HEK293 (cell line): ENCODE measurements at regions not wholly inside any gene's neighbourhood (a gene's known extent, or its start where the extent isn't known, plus 50 kb on each side); places are given as distances from the start of the nearest gene placed in this dataset.

Source experiments
- CTCF ChIA-PET: fragments of 350-600 bp; formaldehyde crosslinking; extraction: SDS; loops from one replicate; lab custom pipeline; 2021; ENCODE audit warnings: antibody characterized with exemption; lab: Yijun Ruan, JAX
- POLR2A ChIA-PET: fragments of 300-600 bp; formaldehyde crosslinking; extraction: SDS; loops from one replicate; lab custom pipeline; 2020; ENCODE audit warnings: antibody characterized with exemption, inconsistent platforms; lab: Yijun Ruan, JAX
- H3K27ac ChIP-seq: fragments of 200-500 bp; sonication (Bioruptor generic); 2 replicates; pipeline ENCODE4 v1.5.1; 2014; ENCODE audit warnings: low read depth, low read length, control low read depth, inconsistent platforms; ENCODE audit errors: extremely low read depth
- H3K36me3 ChIP-seq, 2 experiments: fragments of 200-500 bp in 1 of 2; sonication (Bioruptor generic) in 1 of 2; 1 replicate in 1 of 2; 2 replicates in 1 of 2; pipeline ENCODE4 v1.5.1; 2014 to 2017; ENCODE audit warnings: inconsistent platforms in 2 of 2, low read length in 2 of 2; ENCODE audit not compliant: control insufficient read depth in 2 of 2, insufficient read depth in 1 of 2
- H3K4me1 ChIP-seq: fragments of 200-500 bp; sonication (Bioruptor generic); 2 replicates; pipeline ENCODE4 v1.5.1; 2014; ENCODE audit warnings: mild to moderate bottlenecking, low read length, inconsistent platforms; ENCODE audit not compliant: control insufficient read depth, insufficient read depth
- H3K4me3 ChIP-seq: 2 replicates; pipeline ENCODE4 v1.5.1; 2011; ENCODE audit warnings: low read depth, mild to moderate bottlenecking, control low read depth, low read length, moderate library complexity
- H3K9me3 ChIP-seq: fragments of 200-500 bp; sonication (Bioruptor generic); 2 replicates; pipeline ENCODE4 v1.5.1; 2014; ENCODE audit warnings: low read depth, low read length, inconsistent platforms; ENCODE audit not compliant: control insufficient read depth, insufficient read depth
- GLIS2 ChIP-seq: fragments of 450-650 bp; formaldehyde crosslinking; IDR thresholded peaks from 2 replicates; pipeline ENCODE4 v1.5.1; 2016; ENCODE audit warnings: missing biosample characterization, missing genetic modification characterization
- KLF10 ChIP-seq: fragments of 450-650 bp; IDR thresholded peaks from 2 replicates; pipeline ENCODE4 v1.5.1; 2018; ENCODE audit warnings: missing biosample characterization, mild to moderate bottlenecking, missing genetic modification characterization
- REPIN1 ChIP-seq: fragments of 450-650 bp; formaldehyde crosslinking; IDR thresholded peaks from 2 replicates; pipeline ENCODE4 v1.5.1; 2017; ENCODE audit warnings: missing biosample characterization, missing genetic modification characterization, low read depth
- TCF7L2 ChIP-seq: IDR thresholded peaks from 2 replicates; pipeline ENCODE4 v1.6.1; 2011; ENCODE audit warnings: low read depth, mild to moderate bottlenecking, inconsistent platforms, low read length, moderate library complexity, borderline replicate concordance
- ZBTB20 ChIP-seq: fragments of 450-650 bp; formaldehyde crosslinking; IDR thresholded peaks from 2 replicates; pipeline ENCODE4 v1.5.1; 2016; ENCODE audit warnings: missing biosample characterization, missing genetic modification characterization
- ZEB2 ChIP-seq: fragments of 450-650 bp; formaldehyde crosslinking; IDR thresholded peaks from 2 replicates; pipeline ENCODE4 v1.5.1; 2016; ENCODE audit warnings: missing biosample characterization, missing genetic modification characterization
- ZNF157 ChIP-seq: fragments of 450-650 bp; formaldehyde crosslinking; IDR thresholded peaks from 2 replicates; pipeline ENCODE4 v1.5.1; 2016; ENCODE audit warnings: missing biosample characterization, missing genetic modification characterization
- ZNF302 ChIP-seq: fragments of 450-650 bp; formaldehyde crosslinking; IDR thresholded peaks from 2 replicates; pipeline ENCODE4 v1.5.1; 2016; ENCODE audit warnings: missing biosample characterization, missing genetic modification characterization, low read depth
- ZNF514 ChIP-seq: fragments of 450-650 bp; formaldehyde crosslinking; IDR thresholded peaks from 2 replicates; pipeline ENCODE4 v1.5.1; 2016; ENCODE audit warnings: missing biosample characterization, missing genetic modification characterization
- ZNF544 ChIP-seq: fragments of 450-650 bp; formaldehyde crosslinking; IDR thresholded peaks from 2 replicates; pipeline ENCODE4 v1.5.0; 2017; ENCODE audit warnings: missing biosample characterization, missing genetic modification characterization
- ZNF654 ChIP-seq: fragments of 450-650 bp; formaldehyde crosslinking; IDR thresholded peaks from 2 replicates; pipeline ENCODE4 v1.5.1; 2016; ENCODE audit warnings: low read depth, missing biosample characterization, missing genetic modification characterization
- ZNF701 ChIP-seq: fragments of 450-650 bp; formaldehyde crosslinking; IDR thresholded peaks from 2 replicates; pipeline ENCODE4 v1.5.1; 2016; ENCODE audit warnings: missing biosample characterization, missing genetic modification characterization
- ZSCAN18 ChIP-seq: fragments of 450-650 bp; formaldehyde crosslinking; IDR thresholded peaks from 2 replicates; pipeline ENCODE4 v1.5.1; 2016; ENCODE audit warnings: missing biosample characterization, missing genetic modification characterization
- ZSCAN23 ChIP-seq: fragments of 450-650 bp; formaldehyde crosslinking; IDR thresholded peaks from 2 replicates; pipeline ENCODE4 v1.5.1; 2016; ENCODE audit warnings: missing biosample characterization, missing genetic modification characterization
- ZSCAN5A ChIP-seq: fragments of 450-650 bp; formaldehyde crosslinking; IDR thresholded peaks from 2 replicates; pipeline ENCODE4 v1.5.1; 2016; ENCODE audit warnings: missing biosample characterization, missing genetic modification characterization
- TF ChIP-seq, protein P1 (sequence below): fragments of 450-650 bp; formaldehyde crosslinking; conservative IDR thresholded peaks from 2 replicates; pipeline ENCODE4 v1.5.1; 2016; ENCODE audit warnings: low read depth, missing biosample characterization, missing genetic modification characterization
- TF ChIP-seq, protein P2 (sequence below): fragments of 450-650 bp; formaldehyde crosslinking; IDR thresholded peaks from 2 replicates; pipeline ENCODE4 v1.5.1; 2016; ENCODE audit warnings: missing biosample characterization, missing genetic modification characterization, borderline replicate concordance
- TF ChIP-seq, protein P3 (sequence below): fragments of 450-650 bp; formaldehyde crosslinking; IDR thresholded peaks from 2 replicates; pipeline ENCODE4 v1.5.1; 2017; ENCODE audit warnings: missing biosample characterization, missing genetic modification characterization

GRCh38 chr3:110878692-110879091, 192.9 kb upstream of the NECTIN3 start (continued):
- TF ChIP-seq, protein P1, sequence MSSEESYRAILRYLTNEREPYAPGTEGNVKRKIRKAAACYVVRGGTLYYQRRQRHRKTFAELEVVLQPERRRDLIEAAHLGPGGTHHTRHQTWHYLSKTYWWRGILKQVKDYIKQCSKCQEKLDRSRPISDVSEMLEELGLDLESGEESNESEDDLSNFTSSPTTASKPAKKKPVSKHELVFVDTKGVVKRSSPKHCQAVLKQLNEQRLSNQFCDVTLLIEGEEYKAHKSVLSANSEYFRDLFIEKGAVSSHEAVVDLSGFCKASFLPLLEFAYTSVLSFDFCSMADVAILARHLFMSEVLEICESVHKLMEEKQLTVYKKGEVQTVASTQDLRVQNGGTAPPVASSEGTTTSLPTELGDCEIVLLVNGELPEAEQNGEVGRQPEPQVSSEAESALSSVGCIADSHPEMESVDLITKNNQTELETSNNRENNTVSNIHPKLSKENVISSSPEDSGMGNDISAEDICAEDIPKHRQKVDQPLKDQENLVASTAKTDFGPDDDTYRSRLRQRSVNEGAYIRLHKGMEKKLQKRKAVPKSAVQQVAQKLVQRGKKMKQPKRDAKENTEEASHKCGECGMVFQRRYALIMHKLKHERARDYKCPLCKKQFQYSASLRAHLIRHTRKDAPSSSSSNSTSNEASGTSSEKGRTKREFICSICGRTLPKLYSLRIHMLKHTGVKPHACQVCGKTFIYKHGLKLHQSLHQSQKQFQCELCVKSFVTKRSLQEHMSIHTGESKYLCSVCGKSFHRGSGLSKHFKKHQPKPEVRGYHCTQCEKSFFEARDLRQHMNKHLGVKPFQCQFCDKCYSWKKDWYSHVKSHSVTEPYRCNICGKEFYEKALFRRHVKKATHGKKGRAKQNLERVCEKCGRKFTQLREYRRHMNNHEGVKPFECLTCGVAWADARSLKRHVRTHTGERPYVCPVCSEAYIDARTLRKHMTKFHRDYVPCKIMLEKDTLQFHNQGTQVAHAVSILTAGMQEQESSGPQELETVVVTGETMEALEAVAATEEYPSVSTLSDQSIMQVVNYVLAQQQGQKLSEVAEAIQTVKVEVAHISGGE (tag by site-specific recombination), result no peak
- TF ChIP-seq KLF10 (tag by site-specific recombination) (no peak), ZEB2 (tag by site-specific recombination) (no peak), ZNF302 (no peak)
- TF ChIP-seq, protein P2, sequence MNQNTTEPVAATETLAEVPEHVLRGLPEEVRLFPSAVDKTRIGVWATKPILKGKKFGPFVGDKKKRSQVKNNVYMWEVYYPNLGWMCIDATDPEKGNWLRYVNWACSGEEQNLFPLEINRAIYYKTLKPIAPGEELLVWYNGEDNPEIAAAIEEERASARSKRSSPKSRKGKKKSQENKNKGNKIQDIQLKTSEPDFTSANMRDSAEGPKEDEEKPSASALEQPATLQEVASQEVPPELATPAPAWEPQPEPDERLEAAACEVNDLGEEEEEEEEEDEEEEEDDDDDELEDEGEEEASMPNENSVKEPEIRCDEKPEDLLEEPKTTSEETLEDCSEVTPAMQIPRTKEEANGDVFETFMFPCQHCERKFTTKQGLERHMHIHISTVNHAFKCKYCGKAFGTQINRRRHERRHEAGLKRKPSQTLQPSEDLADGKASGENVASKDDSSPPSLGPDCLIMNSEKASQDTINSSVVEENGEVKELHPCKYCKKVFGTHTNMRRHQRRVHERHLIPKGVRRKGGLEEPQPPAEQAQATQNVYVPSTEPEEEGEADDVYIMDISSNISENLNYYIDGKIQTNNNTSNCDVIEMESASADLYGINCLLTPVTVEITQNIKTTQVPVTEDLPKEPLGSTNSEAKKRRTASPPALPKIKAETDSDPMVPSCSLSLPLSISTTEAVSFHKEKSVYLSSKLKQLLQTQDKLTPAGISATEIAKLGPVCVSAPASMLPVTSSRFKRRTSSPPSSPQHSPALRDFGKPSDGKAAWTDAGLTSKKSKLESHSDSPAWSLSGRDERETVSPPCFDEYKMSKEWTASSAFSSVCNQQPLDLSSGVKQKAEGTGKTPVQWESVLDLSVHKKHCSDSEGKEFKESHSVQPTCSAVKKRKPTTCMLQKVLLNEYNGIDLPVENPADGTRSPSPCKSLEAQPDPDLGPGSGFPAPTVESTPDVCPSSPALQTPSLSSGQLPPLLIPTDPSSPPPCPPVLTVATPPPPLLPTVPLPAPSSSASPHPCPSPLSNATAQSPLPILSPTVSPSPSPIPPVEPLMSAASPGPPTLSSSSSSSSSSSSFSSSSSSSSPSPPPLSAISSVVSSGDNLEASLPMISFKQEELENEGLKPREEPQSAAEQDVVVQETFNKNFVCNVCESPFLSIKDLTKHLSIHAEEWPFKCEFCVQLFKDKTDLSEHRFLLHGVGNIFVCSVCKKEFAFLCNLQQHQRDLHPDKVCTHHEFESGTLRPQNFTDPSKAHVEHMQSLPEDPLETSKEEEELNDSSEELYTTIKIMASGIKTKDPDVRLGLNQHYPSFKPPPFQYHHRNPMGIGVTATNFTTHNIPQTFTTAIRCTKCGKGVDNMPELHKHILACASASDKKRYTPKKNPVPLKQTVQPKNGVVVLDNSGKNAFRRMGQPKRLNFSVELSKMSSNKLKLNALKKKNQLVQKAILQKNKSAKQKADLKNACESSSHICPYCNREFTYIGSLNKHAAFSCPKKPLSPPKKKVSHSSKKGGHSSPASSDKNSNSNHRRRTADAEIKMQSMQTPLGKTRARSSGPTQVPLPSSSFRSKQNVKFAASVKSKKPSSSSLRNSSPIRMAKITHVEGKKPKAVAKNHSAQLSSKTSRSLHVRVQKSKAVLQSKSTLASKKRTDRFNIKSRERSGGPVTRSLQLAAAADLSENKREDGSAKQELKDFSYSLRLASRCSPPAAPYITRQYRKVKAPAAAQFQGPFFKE (tag by site-specific recombination), result no peak

DNA sequence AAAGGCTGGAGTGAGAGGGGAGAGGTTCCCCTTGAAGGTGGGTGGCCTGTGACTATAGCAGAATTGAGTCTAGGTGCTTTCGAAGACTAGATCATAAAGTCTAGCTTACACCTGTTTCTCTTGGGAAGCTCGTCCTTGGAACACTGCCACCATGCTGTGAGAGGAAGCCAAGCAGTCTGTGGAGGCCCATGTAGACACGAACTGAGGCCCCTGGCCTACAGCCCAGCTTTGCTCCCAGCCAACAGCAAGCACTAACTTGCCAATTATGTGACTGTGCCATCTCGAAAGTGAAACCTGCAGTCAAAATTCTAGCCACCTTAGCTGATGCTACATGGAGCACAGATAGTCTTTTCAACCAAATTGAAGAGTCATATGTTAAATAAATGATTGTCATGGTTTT, 190.5 kb upstream of the NECTIN3 start:
- Histone ChIP-seq H3K36me3 (no peaks in the 10 kb centered on the region), H3K27ac (no peak overlapping the region)
- TF ChIP-seq ZNF157 (no peak), ZSCAN18 (tag by site-specific recombination) (no peak), GLIS2 (tag by site-specific recombination) (no peak), ZNF654 (no peak), ZBTB20 (no peak)
- TF ChIP-seq, all 188 proteins: peak for 0
- no peaks in the 10 kb centered on the region for H3K4me1 ChIP-seq
- no peak overlapping the region for H3K4me3 ChIP-seq
- POLR2A ChIA-PET, result no interaction called here
- CTCF ChIA-PET, result interaction anchor here (0.6 to 1.6 kb wide), 4 partner anchors 9 to 688 kb away, joined by 3 to 5 read pairs (median 4); no protein-coding TSS in a partner anchor
- no peaks in the 10 kb centered on the region for H3K9me3 ChIP-seq

- ChIA-PET CTCF (no interaction called here), POLR2A (no interaction called here)
- Histone ChIP-seq H3K36me3 (no peaks in the 10 kb centered on the region), H3K27ac (no peak overlapping the region), H3K9me3 (no peaks in the 10 kb centered on the region), H3K4me1 (no peaks in the 10 kb centered on the region), H3K4me3 (no peak overlapping the region)
- TF ChIP-seq ZEB2 (tag by site-specific recombination) (no peak), ZSCAN5A (no peak), ZNF544 (tag by site-specific recombination) (no peak), KLF10 (tag by site-specific recombination) (no peak), ZSCAN23 (tag by site-specific recombination) (no peak), ZNF514 (tag by site-specific recombination) (no peak), ZNF701 (tag by site-specific recombination) (no peak), TCF7L2 (no peak), REPIN1 (tag by site-specific recombination) (no peak)
- TF ChIP-seq, protein P3, sequence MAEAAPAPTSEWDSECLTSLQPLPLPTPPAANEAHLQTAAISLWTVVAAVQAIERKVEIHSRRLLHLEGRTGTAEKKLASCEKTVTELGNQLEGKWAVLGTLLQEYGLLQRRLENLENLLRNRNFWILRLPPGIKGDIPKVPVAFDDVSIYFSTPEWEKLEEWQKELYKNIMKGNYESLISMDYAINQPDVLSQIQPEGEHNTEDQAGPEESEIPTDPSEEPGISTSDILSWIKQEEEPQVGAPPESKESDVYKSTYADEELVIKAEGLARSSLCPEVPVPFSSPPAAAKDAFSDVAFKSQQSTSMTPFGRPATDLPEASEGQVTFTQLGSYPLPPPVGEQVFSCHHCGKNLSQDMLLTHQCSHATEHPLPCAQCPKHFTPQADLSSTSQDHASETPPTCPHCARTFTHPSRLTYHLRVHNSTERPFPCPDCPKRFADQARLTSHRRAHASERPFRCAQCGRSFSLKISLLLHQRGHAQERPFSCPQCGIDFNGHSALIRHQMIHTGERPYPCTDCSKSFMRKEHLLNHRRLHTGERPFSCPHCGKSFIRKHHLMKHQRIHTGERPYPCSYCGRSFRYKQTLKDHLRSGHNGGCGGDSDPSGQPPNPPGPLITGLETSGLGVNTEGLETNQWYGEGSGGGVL (tag by site-specific recombination), result no peak
These were observed 185.3 kb upstream of the NECTIN3 start for GRCh38 chr3:110886222-110886893.
